Hepatocyte (in vitro differentiated cells): ENCODE measurements at regions not wholly inside any gene's neighbourhood (a gene's known extent, or its start where the extent isn't known, plus 50 kb on each side); places are given as distances from the start of the nearest gene placed in this dataset.

Experiments
- DNase-seq: peaks from one replicate; pipeline ENCODE4 v3.0.0-alpha.2; 2016; ENCODE audit warnings: low spot score
- H2AFZ ChIP-seq: fragments of 200-600 bp; sonication (generic); 2 replicates; pipeline ENCODE4 v1.6.0; 2016; ENCODE audit warnings: antibody characterized with exemption, mild to moderate bottlenecking
- H3K27ac ChIP-seq: fragments of 200-600 bp; sonication (generic); 2 replicates; pipeline ENCODE4 v1.5.1; 2016; ENCODE audit warnings: mild to moderate bottlenecking
- H3K27me3 ChIP-seq: fragments of 200-600 bp; sonication (generic); 2 replicates; pipeline ENCODE4 v1.6.1; 2016
- H3K36me3 ChIP-seq: fragments of 200-600 bp; sonication (generic); replicated peaks from 2 replicates; pipeline ENCODE4 v1.5.1; 2016; ENCODE audit warnings: low read depth; ENCODE audit not compliant: insufficient read depth
- H3K4me1 ChIP-seq: fragments of 200-600 bp; sonication (generic); 2 replicates; pipeline ENCODE4 v1.5.1; 2016; ENCODE audit warnings: mild to moderate bottlenecking, moderate library complexity; ENCODE audit not compliant: insufficient read depth
- H3K4me2 ChIP-seq: fragments of 200-600 bp; sonication (generic); 2 replicates; pipeline ENCODE4 v1.6.0; 2016
- H3K4me3 ChIP-seq: fragments of 200-600 bp; sonication (generic); 2 replicates; pipeline ENCODE4 v1.5.1; 2016; ENCODE audit warnings: mild to moderate bottlenecking
- H3K79me2 ChIP-seq: fragments of 200-600 bp; sonication (generic); 2 replicates; pipeline ENCODE4 v1.6.0; 2017; ENCODE audit warnings: mild to moderate bottlenecking
- H3K9me2 ChIP-seq: fragments of 200-600 bp; sonication (generic); replicated peaks from 2 replicates; pipeline ENCODE4 v1.6.0; 2017; ENCODE audit warnings: mild to moderate bottlenecking; ENCODE audit not compliant: insufficient read depth
- H3K9me3 ChIP-seq: fragments of 200-600 bp; sonication (generic); 2 replicates; pipeline ENCODE4 v1.5.1; 2016; ENCODE audit warnings: low read depth, mild to moderate bottlenecking
- H4K20me1 ChIP-seq: fragments of 200-600 bp; sonication (generic); 2 replicates; pipeline ENCODE4 v1.6.0; 2016; ENCODE audit warnings: mild to moderate bottlenecking; ENCODE audit not compliant: insufficient read depth, poor library complexity, severe bottlenecking
- EZH2 ChIP-seq: fragments of 200-600 bp; sonication (generic); IDR thresholded peaks from 2 replicates; pipeline ENCODE4 v1.6.1; 2016; ENCODE audit warnings: antibody characterized with exemption, mild to moderate bottlenecking, borderline replicate concordance
- EZH2phosphoT487 ChIP-seq: fragments of 200-600 bp; sonication (generic); IDR thresholded peaks from one replicate; pipeline ENCODE4 v1.6.1; 2018; ENCODE audit warnings: antibody characterized with exemption, mild to moderate bottlenecking, low read depth, moderate library complexity; ENCODE audit not compliant: unreplicated experiment, severe bottlenecking
- WGBS: methylation state at CpG from one replicate; pipeline ENCODE4 v1.1.6; 2016; ENCODE audit warnings: low lambda C conversion rate; ENCODE audit errors: missing lambda C conversion rate; 5-methylcytosine and 5-hydroxymethylcytosine counted together
- TF ChIP-seq, protein P1 (sequence below): fragments of 200-600 bp; sonication (generic); IDR thresholded peaks from 2 replicates; pipeline ENCODE4 v1.5.1; 2016; ENCODE audit warnings: antibody characterized with exemption, mild to moderate bottlenecking; ENCODE audit not compliant: poor library complexity

DNA sequence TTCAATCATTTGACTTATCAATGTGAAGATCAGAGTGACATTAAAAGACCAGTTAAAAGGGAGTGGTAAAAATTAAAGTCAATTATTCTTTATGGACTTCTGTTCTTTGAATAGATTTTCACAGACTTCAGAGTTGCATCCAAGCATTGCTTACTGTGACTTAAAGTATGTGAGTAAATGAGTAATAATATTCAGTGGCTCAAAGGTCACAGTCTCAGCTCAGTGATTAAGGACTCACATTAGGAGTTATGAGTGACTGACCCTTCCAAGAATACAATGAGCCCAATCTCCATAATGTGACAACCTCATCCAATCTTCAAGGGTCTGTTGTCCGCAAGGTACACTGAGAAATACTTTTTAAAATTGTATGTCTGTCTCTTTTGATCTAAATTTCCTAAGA is 811.2 kb downstream of the BRINP1 start:
- H3K9me2 ChIP-seq, result no peaks in the 10 kb centered on the region
- H3K4me2 ChIP-seq, result no peak overlapping the region
- 93% methylated on average over 1 of the region's 1 CpG for WGBS
- no peak overlapping the region for H3K4me3 ChIP-seq
- no peaks in the 10 kb centered on the region for H4K20me1 ChIP-seq
- no peaks in the 10 kb centered on the region for H3K79me2 ChIP-seq
- H3K36me3 ChIP-seq, result no peaks in the 10 kb centered on the region
- H3K27me3 ChIP-seq, result no peaks in the 10 kb centered on the region
- no peaks in the 10 kb centered on the region for H3K4me1 ChIP-seq
- DNase-seq, result no peak
- no peak overlapping the region for H2AFZ ChIP-seq
- TF ChIP-seq, protein P1, sequence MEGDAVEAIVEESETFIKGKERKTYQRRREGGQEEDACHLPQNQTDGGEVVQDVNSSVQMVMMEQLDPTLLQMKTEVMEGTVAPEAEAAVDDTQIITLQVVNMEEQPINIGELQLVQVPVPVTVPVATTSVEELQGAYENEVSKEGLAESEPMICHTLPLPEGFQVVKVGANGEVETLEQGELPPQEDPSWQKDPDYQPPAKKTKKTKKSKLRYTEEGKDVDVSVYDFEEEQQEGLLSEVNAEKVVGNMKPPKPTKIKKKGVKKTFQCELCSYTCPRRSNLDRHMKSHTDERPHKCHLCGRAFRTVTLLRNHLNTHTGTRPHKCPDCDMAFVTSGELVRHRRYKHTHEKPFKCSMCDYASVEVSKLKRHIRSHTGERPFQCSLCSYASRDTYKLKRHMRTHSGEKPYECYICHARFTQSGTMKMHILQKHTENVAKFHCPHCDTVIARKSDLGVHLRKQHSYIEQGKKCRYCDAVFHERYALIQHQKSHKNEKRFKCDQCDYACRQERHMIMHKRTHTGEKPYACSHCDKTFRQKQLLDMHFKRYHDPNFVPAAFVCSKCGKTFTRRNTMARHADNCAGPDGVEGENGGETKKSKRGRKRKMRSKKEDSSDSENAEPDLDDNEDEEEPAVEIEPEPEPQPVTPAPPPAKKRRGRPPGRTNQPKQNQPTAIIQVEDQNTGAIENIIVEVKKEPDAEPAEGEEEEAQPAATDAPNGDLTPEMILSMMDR, result no peak
- TF ChIP-seq EZH2phosphoT487, result no peak
- TF ChIP-seq EZH2, result no peak
- no peaks in the 10 kb centered on the region for H3K9me3 ChIP-seq
- H3K27ac ChIP-seq, result no peak overlapping the region

DNA sequence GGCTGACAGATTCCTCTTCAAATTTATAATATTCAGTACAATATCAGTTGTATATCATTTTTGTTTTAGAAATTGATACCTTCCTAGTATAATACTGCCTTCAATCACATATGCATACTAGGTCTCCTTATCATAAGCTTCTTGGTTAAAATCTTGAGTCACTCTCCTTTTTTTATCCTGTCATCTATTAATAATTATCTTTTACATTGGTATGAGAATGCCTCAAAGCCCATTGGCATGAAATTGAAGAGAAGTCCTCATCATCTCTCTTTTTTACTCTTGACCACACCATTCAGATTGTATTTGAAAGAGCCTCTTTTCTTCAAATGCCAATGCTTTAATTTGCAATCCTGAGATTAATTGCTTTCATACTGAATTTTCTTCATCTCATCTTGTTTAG is 810.3 kb downstream of the BRINP1 start:
- no peaks in the 10 kb centered on the region for H3K4me1 ChIP-seq
- H3K27me3 ChIP-seq, result no peaks in the 10 kb centered on the region
- no peak overlapping the region for H3K27ac ChIP-seq
- H2AFZ ChIP-seq, result no peak overlapping the region
- H3K36me3 ChIP-seq, result no peaks in the 10 kb centered on the region
- no peak overlapping the region for H3K4me2 ChIP-seq
- H4K20me1 ChIP-seq, result no peaks in the 10 kb centered on the region
- H3K4me3 ChIP-seq, result no peak overlapping the region
- no peaks in the 10 kb centered on the region for H3K9me3 ChIP-seq
- no peaks in the 10 kb centered on the region for H3K9me2 ChIP-seq
- no peaks in the 10 kb centered on the region for H3K79me2 ChIP-seq
- TF ChIP-seq, protein P1, result no peak
- TF ChIP-seq EZH2phosphoT487 (no peak), EZH2 (no peak)
- DNase-seq, result no peak

DNA sequence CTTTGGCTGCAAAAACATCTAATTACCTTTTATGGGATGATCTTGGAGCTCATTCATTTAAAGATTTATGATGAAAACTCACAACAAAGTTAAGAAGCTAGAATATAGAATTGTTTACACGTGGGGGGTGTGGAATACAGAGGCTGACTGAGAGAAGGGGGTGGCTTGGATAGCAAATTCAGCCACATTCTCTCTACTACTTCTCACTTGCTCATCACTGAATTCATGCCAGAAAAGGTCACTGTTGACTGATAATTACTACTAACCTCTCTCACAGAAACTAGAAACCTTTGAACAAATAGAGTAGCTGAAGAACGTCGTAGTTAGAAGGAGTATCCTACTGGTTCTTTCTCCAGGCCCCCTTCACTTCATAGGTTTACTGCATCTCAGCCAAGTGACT is 808.2 kb downstream of the BRINP1 start:
- Histone ChIP-seq H3K36me3 (no peaks in the 10 kb centered on the region), H3K4me2 (no peak overlapping the region), H3K79me2 (no peaks in the 10 kb centered on the region), H4K20me1 (no peaks in the 10 kb centered on the region), H2AFZ (no peak overlapping the region), H3K4me3 (no peak overlapping the region), H3K27ac (no peak overlapping the region), H3K9me2 (no peaks in the 10 kb centered on the region), H3K4me1 (no peaks in the 10 kb centered on the region), H3K9me3 (no peaks in the 10 kb centered on the region), H3K27me3 (no peaks in the 10 kb centered on the region)
- 80% methylated on average over 3 of the region's 3 CpGs for WGBS
- TF ChIP-seq, protein P1, result no peak
- TF ChIP-seq EZH2phosphoT487 (no peak), EZH2 (no peak)
- no peak for DNase-seq

DNA sequence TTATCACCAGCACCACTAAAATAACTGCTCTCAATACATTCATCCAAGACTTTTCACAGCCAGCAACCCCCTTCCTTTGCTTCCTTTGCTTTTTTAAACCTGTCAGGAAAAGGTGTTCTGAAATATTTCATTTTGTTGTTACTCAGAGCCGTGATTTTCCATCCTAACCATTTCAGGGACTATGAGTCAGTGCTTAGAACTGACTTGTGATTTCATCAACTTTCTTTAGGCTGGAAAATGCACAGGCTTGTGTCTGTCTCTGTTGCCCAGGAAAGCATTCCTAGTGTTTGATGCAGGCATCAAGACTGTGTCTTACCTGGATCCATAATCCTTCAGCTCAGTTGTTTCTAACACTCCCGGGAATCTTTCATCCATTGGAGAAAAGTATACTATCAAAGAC is 805.6 kb downstream of the BRINP1 start:
- no peak overlapping the region for H3K4me3 ChIP-seq
- no peaks in the 10 kb centered on the region for H4K20me1 ChIP-seq
- no peaks in the 10 kb centered on the region for H3K9me2 ChIP-seq
- no peak overlapping the region for H2AFZ ChIP-seq
- no peaks in the 10 kb centered on the region for H3K9me3 ChIP-seq
- TF ChIP-seq EZH2phosphoT487 (no peak), EZH2 (no peak)
- TF ChIP-seq, protein P1, result no peak
- WGBS, result 64% methylated on average over 2 of the region's 2 CpGs
- no peak overlapping the region for H3K27ac ChIP-seq
- no peaks in the 10 kb centered on the region for H3K4me1 ChIP-seq
- no peak overlapping the region for H3K4me2 ChIP-seq
- no peaks in the 10 kb centered on the region for H3K36me3 ChIP-seq
- no peaks in the 10 kb centered on the region for H3K79me2 ChIP-seq
- no peak for DNase-seq
- H3K27me3 ChIP-seq, result no peaks in the 10 kb centered on the region
